ENCODE measurements at regions not wholly inside any gene's neighbourhood (a gene's known extent, or its start where the extent isn't known, plus 50 kb on each side); places are given as distances from the start of the nearest gene placed in this dataset.

- TF ChIP-seq, protein P1, sequence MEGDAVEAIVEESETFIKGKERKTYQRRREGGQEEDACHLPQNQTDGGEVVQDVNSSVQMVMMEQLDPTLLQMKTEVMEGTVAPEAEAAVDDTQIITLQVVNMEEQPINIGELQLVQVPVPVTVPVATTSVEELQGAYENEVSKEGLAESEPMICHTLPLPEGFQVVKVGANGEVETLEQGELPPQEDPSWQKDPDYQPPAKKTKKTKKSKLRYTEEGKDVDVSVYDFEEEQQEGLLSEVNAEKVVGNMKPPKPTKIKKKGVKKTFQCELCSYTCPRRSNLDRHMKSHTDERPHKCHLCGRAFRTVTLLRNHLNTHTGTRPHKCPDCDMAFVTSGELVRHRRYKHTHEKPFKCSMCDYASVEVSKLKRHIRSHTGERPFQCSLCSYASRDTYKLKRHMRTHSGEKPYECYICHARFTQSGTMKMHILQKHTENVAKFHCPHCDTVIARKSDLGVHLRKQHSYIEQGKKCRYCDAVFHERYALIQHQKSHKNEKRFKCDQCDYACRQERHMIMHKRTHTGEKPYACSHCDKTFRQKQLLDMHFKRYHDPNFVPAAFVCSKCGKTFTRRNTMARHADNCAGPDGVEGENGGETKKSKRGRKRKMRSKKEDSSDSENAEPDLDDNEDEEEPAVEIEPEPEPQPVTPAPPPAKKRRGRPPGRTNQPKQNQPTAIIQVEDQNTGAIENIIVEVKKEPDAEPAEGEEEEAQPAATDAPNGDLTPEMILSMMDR (IDR thresholded peaks at IDR 0.05; ENCODE audit: low read depth, low read length) = no peak
- no peak for TF ChIP-seq EZH2phosphoT487 (IDR thresholded peaks at IDR 0.05; ENCODE audit: low read depth)
Observed at GRCh38 chr2:13035866-13036265, 319.1 kb downstream of the TRIB2 start.

Data from OCI-LY3 (cell line).